ENCODE measurements at regions not wholly inside any gene's neighbourhood (a gene's known extent, or its start where the extent isn't known, plus 50 kb on each side); places are given as distances from the start of the nearest gene placed in this dataset.

DNA sequence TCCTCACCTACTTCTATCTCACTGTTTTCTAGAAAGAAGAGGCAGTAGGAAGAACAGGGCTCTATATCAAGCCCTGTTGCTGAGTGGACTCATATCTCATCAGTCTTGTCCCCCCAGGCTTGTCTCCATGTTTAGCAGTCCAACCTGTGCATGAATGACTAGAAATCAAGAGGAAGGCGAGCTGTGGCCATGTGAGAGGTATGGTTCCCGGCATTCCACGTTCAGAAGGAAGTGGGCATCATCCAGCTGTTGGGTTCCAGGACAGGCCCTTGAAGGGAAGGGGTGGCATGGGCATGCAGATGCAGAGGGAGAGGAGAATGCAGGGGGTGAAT lies 176.6 kb downstream of the MRPL14 start:
- H3K79me2 ChIP-seq (ENCODE audit: insufficient read depth, low read length): no peaks in the 10 kb centered on the region
- H3K36me3 ChIP-seq (ENCODE audit: insufficient read depth, low read length): no peaks in the 10 kb centered on the region
- DNase-seq (peak; percentile 2), ATAC-seq (ENCODE audit: insufficient read depth, low read depth) (no peak)
- TF ChIP-seq, protein P1, sequence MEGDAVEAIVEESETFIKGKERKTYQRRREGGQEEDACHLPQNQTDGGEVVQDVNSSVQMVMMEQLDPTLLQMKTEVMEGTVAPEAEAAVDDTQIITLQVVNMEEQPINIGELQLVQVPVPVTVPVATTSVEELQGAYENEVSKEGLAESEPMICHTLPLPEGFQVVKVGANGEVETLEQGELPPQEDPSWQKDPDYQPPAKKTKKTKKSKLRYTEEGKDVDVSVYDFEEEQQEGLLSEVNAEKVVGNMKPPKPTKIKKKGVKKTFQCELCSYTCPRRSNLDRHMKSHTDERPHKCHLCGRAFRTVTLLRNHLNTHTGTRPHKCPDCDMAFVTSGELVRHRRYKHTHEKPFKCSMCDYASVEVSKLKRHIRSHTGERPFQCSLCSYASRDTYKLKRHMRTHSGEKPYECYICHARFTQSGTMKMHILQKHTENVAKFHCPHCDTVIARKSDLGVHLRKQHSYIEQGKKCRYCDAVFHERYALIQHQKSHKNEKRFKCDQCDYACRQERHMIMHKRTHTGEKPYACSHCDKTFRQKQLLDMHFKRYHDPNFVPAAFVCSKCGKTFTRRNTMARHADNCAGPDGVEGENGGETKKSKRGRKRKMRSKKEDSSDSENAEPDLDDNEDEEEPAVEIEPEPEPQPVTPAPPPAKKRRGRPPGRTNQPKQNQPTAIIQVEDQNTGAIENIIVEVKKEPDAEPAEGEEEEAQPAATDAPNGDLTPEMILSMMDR (IDR thresholded peaks at IDR 0.05; ENCODE audit: borderline replicate concordance, extremely low read depth, low read length, poor library complexity, severe bottlenecking): no peak
- TF ChIP-seq EZH2 (IDR thresholded peaks at IDR 0.05; ENCODE audit: borderline replicate concordance, low read depth, low read length, severe bottlenecking): no peak
- no peak overlapping the region for H3K27ac ChIP-seq (ENCODE audit: low read length)
- H3K4me2 ChIP-seq (ENCODE audit: insufficient read depth, low read length): no peak overlapping the region
- peaks cover 5% of the 10 kb centered on the region for H3K27me3 ChIP-seq (ENCODE audit: insufficient read depth, low read length, poor library complexity)
- no peak overlapping the region for H3K9ac ChIP-seq (ENCODE audit: low read depth, low read length)
- no peaks in the 10 kb centered on the region for H3K4me1 ChIP-seq (ENCODE audit: insufficient read depth, low read length)
- H3K4me3 ChIP-seq (ENCODE audit: low read depth in 1 of 2, low read length in 2 of 2): no peak overlapping the region
- H2AFZ ChIP-seq (ENCODE audit: low read depth, low read length): no peak overlapping the region
- H4K20me1 ChIP-seq (ENCODE audit: insufficient read depth, low read length): no peaks in the 10 kb centered on the region
- peaks cover under 1% of the 10 kb centered on the region for H3K9me3 ChIP-seq (ENCODE audit: insufficient read depth, low read length, severe bottlenecking)

DNA sequence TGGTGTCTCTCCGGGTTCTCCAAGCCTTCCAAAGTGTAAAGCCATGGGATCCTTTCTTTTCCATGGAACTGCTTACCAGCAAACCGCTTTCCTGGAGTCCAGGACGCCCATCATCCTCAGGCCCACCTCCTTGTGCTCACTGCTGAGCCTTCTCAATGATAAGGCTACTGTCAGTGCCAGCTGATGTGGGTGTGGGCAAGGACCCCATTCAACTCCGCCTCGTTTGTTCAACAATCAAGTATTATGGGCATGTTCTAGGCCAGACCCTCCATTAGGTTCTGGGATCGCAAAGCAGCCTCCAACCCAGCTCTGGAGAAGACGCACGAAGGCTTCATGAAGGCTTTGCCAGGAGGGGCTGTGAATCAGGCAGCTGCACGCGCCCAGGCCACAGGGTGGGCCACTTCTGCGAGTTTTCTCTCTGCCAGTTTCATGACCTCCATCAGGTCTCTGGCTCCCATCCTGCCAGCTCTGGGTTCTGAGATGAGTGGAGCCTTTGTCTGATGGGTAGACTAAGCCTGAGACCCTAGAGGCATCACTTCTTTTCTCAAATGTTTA lies 177.1 kb downstream of the MRPL14 start:
- Histone ChIP-seq H3K4me3 (ENCODE audit: low read depth in 1 of 2, low read length in 2 of 2) (no peak overlapping the region), H3K27me3 (ENCODE audit: insufficient read depth, low read length, poor library complexity) (peaks cover 5% of the 10 kb centered on the region), H3K36me3 (ENCODE audit: insufficient read depth, low read length) (no peaks in the 10 kb centered on the region), H2AFZ (ENCODE audit: low read depth, low read length) (no peak overlapping the region), H3K79me2 (ENCODE audit: insufficient read depth, low read length) (no peaks in the 10 kb centered on the region), H3K9me3 (ENCODE audit: insufficient read depth, low read length, severe bottlenecking) (peaks cover 7% of the 10 kb centered on the region), H3K4me1 (ENCODE audit: insufficient read depth, low read length) (no peaks in the 10 kb centered on the region), H3K27ac (ENCODE audit: low read length) (no peak overlapping the region), H3K4me2 (ENCODE audit: insufficient read depth, low read length) (no peak overlapping the region), H4K20me1 (ENCODE audit: insufficient read depth, low read length) (no peaks in the 10 kb centered on the region), H3K9ac (ENCODE audit: low read depth, low read length) (no peak overlapping the region)
- ATAC-seq (ENCODE audit: insufficient read depth, low read depth) (no peak), DNase-seq (peak; percentile 3)
- TF ChIP-seq, protein P1 (IDR thresholded peaks at IDR 0.05; ENCODE audit: borderline replicate concordance, extremely low read depth, low read length, poor library complexity, severe bottlenecking): no peak
- no peak for TF ChIP-seq EZH2 (IDR thresholded peaks at IDR 0.05; ENCODE audit: borderline replicate concordance, low read depth, low read length, severe bottlenecking)

DNA sequence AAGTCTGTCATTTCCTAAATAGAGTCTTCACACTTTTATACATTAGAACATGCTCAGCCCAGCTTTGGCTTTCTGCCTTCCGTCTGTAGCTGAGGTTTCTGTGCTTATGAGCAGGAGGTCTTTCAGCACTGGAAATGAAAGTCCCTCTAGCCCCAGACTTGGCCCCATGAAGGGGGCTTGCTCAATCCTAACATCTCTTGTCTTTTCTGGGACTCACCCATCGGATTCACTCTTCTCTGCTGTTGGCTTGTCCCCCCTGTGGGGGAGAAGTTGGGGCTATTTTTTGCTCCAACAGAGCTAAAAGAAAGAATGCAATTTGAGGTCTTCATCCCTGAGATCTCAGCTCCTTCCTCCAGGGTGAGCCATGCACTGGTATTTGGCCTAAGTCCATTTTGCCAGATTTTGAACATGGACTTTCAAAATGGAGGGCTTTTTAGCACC lies 177.7 kb downstream of the MRPL14 start:
- Histone ChIP-seq H3K4me2 (ENCODE audit: insufficient read depth, low read length) (no peak overlapping the region), H2AFZ (ENCODE audit: low read depth, low read length) (no peak overlapping the region), H3K27ac (ENCODE audit: low read length) (no peak overlapping the region), H3K9me3 (ENCODE audit: insufficient read depth, low read length, severe bottlenecking) (peaks cover 12% of the 10 kb centered on the region), H4K20me1 (ENCODE audit: insufficient read depth, low read length) (no peaks in the 10 kb centered on the region), H3K27me3 (ENCODE audit: insufficient read depth, low read length, poor library complexity) (peaks cover 5% of the 10 kb centered on the region), H3K36me3 (ENCODE audit: insufficient read depth, low read length) (no peaks in the 10 kb centered on the region), H3K9ac (ENCODE audit: low read depth, low read length) (no peak overlapping the region), H3K4me1 (ENCODE audit: insufficient read depth, low read length) (no peaks in the 10 kb centered on the region), H3K79me2 (ENCODE audit: insufficient read depth, low read length) (no peaks in the 10 kb centered on the region), H3K4me3 (ENCODE audit: low read depth in 1 of 2, low read length in 2 of 2) (no peak overlapping the region)
- TF ChIP-seq EZH2 (IDR thresholded peaks at IDR 0.05; ENCODE audit: borderline replicate concordance, low read depth, low read length, severe bottlenecking): no peak
- TF ChIP-seq, protein P1 (IDR thresholded peaks at IDR 0.05; ENCODE audit: borderline replicate concordance, extremely low read depth, low read length, poor library complexity, severe bottlenecking): no peak
- DNase-seq (no peak), ATAC-seq (ENCODE audit: insufficient read depth, low read depth) (no peak)

Measured in DND-41 (cell line).